GM12878 (cell line): ENCODE measurements at regions not wholly inside any gene's neighbourhood (a gene's known extent, or its start where the extent isn't known, plus 50 kb on each side); places are given as distances from the start of the nearest gene placed in this dataset.

Source experiments
- BRCA1 ChIP-seq: IDR thresholded peaks from 2 replicates; pipeline ENCODE4 v1.6.1; 2011; ENCODE audit warnings: low read depth, low read length, improper control_type of control experiment
- CBX5 ChIP-seq: sonication (generic); IDR thresholded peaks from 2 replicates; pipeline ENCODE4 v1.6.1; 2016; ENCODE audit warnings: low read depth, moderate library complexity, mild to moderate bottlenecking, inconsistent platforms
- CTCF ChIP-seq, 3 experiments: IDR thresholded peaks in 2 of 3; conservative IDR thresholded peaks in 1 of 3; 2 replicates each; pipeline ENCODE4 v1.5.1; 2011; ENCODE audit warnings: low read depth in 3 of 3, low read length in 3 of 3, mild to moderate bottlenecking in 3 of 3, control low read depth in 2 of 3, moderate library complexity in 2 of 3, inconsistent platforms in 1 of 3, mixed read lengths in 1 of 3; ENCODE audit not compliant: control insufficient read depth in 2 of 3, insufficient read depth in 1 of 3; ENCODE audit errors: extremely low read depth in 1 of 3
- MEF2A ChIP-seq: IDR thresholded peaks from 2 replicates; pipeline ENCODE4 v1.6.1; 2011; ENCODE audit warnings: low read depth, mild to moderate bottlenecking, low read length, moderate library complexity; ENCODE audit not compliant: insufficient read depth
- MXI1 ChIP-seq: fragments of 150-350 bp; IDR thresholded peaks from 2 replicates; pipeline ENCODE4 v1.6.1; 2011; ENCODE audit warnings: low read depth, mild to moderate bottlenecking, inconsistent platforms, low read length, improper control_type of control experiment
- NFIC ChIP-seq: IDR thresholded peaks from 2 replicates; pipeline ENCODE4 v1.6.1; 2012; ENCODE audit warnings: low read depth, mild to moderate bottlenecking, inconsistent platforms, low read length, moderate library complexity
- NFYA ChIP-seq: IDR thresholded peaks from 2 replicates; pipeline ENCODE4 v1.6.1; 2011; ENCODE audit warnings: low read depth, mild to moderate bottlenecking, low read length, improper control_type of control experiment, borderline replicate concordance
- NFYB ChIP-seq: IDR thresholded peaks from 2 replicates; pipeline ENCODE4 v1.6.1; 2011; ENCODE audit warnings: low read depth, mild to moderate bottlenecking, low read length, improper control_type of control experiment, moderate library complexity; ENCODE audit not compliant: insufficient read depth
- POLR2A ChIP-seq: IDR thresholded peaks from 2 replicates; pipeline ENCODE4 v1.6.1; 2011; ENCODE audit warnings: low read depth, mild to moderate bottlenecking, low read length
- POLR2AphosphoS5 ChIP-seq: IDR thresholded peaks from 2 replicates; pipeline ENCODE4 v1.6.1; 2011; ENCODE audit warnings: mild to moderate bottlenecking, low read length, inconsistent platforms
- RFX5 ChIP-seq: IDR thresholded peaks from 2 replicates; pipeline ENCODE4 v1.6.1; 2011; ENCODE audit warnings: low read depth, low read length, improper control_type of control experiment
- ZNF217 ChIP-seq: fragments of 450-650 bp; IDR thresholded peaks from 2 replicates; pipeline ENCODE4 v1.6.1; 2017; ENCODE audit warnings: antibody characterized with exemption, mild to moderate bottlenecking
- ZZZ3 ChIP-seq: IDR thresholded peaks from 2 replicates; pipeline ENCODE4 v1.6.1; 2011; ENCODE audit warnings: low read depth; ENCODE audit not compliant: control insufficient read depth, insufficient read length

GRCh38 chr10:108412323-108412722, 1247.8 kb upstream of the SORCS1 start:
- TF ChIP-seq POLR2AphosphoS5: no peak
- TF ChIP-seq POLR2A: no peak
- no peak for TF ChIP-seq CTCF (IDR thresholded peaks at IDR 0.05 in 2 of 3, conservative IDR thresholded peaks at IDR 0.05 in 1 of 3; ENCODE audit: control insufficient read depth in 2 of 3, extremely low read depth in 1 of 3, insufficient read depth in 1 of 3, low read depth in 3 of 3, low read length in 3 of 3)
- no peak for TF ChIP-seq ZZZ3
- no peak for TF ChIP-seq RFX5
- TF ChIP-seq MEF2A: no peak
- TF ChIP-seq NFYA: no peak
- TF ChIP-seq NFYB: no peak
- TF ChIP-seq NFIC: no peak
- TF ChIP-seq ZNF217: no peak
- no peak for TF ChIP-seq BRCA1
- no peak for TF ChIP-seq CBX5
- no peak for TF ChIP-seq MXI1
